ENCODE measurements at regions not wholly inside any gene's neighbourhood (a gene's known extent, or its start where the extent isn't known, plus 50 kb on each side); places are given as distances from the start of the nearest gene placed in this dataset.

DNA sequence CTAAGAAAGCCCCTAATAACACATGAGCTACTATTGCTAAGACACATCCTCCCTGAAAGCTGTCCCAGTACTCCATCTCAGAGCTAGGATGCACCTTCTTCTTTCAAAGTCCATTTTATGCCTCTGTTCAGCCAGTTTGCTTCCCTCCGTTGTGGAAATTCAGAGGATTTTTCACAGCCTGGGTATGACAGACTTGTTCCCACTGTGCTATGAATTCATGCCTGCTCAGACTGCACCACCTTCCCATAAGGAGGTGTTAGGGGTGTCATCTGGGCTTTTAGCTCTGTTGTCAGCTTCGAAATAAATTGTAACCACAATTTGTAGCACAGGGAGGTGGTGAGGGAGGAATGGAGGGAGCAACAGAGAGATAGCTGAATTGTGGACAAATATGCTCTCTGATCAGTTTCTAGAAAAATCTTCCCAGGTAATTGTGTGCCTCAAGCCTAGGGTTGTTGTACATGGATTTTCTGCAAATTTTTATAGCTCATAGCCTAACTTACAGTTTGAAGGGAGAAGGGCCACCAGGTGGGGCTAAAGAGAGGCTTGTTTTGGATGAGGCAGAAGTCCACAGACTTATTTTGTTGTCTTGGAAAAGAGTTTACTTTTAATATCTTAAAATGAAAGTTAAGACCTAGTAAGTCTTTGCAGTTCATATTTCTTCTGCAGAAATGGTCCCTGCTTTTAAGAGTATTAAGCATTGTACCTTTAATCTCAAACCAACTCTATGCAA is 462.0 kb downstream of the PDCD6IP start:
- peak; percentile 25 for DNase-seq

- DNase-seq = no peak
Observed at GRCh38 chr3:34261001-34261385, 462.6 kb downstream of the PDCD6IP start.

- DNase-seq = no peak
Observed at GRCh38 chr3:34263101-34263621, 464.7 kb downstream of the PDCD6IP start.

- DNase-seq = no peak
Observed at GRCh38 chr3:34264337-34265041, 466.1 kb downstream of the PDCD6IP start.

DNA sequence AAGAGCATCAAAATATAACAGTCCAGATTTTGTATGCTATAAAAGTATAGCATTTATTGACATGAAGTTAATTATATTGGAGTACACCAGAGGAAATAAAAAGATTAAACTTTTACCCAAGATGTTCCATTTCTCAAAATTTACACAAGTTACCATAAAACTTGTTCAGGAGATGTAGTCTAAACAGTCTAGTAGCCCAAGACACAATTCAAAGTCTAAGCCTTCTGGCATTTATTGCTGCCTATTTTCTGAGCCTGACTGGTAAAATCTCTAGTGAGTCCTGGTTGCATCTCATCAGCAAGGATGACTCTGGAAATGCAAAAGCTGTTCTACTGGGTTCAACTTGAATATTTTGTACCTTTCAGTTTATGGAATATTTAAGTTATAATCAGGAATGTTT is 468.7 kb downstream of the PDCD6IP start:
- no peak for DNase-seq

DNA sequence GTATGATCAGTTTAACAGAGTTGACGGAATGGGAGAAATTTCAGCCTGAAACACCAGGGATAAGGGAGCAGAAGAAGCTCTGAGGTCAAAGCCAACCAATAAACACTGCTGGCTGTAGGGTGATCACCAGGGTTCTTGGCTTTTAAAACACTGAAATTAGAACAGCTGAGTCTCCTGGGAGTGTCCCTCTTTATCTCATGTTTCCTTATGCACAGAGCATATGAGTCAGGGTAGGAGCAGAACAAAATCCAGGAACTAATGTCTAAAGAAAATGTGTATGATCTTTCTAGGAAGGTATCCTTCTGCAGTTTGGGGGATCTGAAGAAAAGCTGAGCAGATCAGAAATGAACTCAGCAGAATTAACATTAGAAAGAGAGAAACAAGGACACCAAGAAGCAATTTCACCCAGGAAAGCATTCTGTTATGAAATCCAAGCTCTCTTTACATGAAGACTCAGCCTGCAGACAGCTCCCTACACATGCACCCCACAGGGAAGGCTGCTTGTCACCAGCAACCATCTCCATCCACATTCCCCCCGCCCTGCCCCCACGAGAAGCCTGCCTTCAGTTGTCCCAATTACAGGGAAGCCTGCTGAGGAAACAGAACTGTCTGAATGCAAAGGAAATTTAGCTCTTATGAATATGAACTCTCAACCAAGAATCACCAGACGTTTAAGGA is 469.7 kb downstream of the PDCD6IP start:
- no peak for DNase-seq

DNA sequence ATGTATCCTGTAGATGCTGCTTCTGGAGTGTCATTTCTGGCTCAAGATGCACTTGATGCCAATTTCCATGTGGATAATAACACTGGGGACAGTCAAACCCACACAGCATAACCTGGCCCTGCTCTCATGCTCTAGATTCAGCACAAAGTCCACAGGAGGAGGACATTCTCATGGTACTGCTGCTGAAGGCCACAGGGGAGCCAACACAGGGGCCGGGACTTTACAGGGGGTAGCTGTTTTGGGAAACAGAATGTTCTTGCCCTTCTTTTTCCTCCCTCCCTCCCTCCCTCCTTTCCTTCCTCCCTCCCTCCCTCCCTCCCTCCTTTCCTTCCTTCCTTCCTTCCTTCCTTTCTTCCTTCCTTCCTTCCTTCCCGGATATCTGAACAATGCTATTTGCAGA is 477.4 kb downstream of the PDCD6IP start:
- no peak for DNase-seq

DNA sequence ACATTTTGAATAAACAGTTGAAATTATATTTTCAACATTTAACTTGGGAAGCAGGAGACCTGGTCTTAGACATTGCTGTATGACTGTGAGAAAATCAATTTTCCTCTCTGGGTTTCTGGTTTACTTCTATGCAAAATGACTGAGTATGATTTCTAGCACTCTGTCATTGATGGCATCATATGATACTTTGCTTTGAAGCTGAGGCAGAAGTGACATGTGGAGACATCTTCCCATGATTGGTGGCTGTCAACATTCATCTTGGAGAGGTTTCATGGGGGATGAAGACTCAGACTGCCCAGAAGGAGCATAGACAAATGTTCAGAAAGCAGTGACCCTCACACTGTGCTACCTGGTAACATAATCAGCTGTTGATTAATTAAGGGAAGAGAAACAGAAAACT is 477.9 kb downstream of the PDCD6IP start:
- DNase-seq = no peak

GRCh38 chr3:34277110-34277509 is 478.7 kb downstream of the PDCD6IP start:
- DNase-seq = no peak

DNA sequence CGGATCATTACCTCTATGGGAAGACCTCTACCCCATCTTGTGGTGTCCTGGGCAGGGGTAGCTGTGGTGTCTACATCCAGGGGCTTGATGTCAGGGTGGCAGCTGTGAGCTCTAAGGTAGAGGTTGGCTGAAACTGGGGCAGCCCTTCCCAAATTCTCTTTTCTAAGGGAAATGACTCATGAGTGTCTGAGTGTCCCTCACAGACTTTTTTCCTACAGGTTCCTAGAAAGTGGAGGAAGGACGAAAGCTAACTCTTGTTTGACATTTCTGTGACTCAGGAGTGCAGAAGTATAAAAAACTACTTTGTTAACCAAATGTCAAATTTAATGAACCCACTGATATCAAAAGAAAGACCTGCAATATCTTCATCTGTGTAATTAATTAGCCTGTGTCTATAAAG is 481.5 kb downstream of the PDCD6IP start:
- DNase-seq = no peak

GRCh38 chr3:34283751-34284150 is 485.3 kb downstream of the PDCD6IP start:
- no peak for DNase-seq

DNA sequence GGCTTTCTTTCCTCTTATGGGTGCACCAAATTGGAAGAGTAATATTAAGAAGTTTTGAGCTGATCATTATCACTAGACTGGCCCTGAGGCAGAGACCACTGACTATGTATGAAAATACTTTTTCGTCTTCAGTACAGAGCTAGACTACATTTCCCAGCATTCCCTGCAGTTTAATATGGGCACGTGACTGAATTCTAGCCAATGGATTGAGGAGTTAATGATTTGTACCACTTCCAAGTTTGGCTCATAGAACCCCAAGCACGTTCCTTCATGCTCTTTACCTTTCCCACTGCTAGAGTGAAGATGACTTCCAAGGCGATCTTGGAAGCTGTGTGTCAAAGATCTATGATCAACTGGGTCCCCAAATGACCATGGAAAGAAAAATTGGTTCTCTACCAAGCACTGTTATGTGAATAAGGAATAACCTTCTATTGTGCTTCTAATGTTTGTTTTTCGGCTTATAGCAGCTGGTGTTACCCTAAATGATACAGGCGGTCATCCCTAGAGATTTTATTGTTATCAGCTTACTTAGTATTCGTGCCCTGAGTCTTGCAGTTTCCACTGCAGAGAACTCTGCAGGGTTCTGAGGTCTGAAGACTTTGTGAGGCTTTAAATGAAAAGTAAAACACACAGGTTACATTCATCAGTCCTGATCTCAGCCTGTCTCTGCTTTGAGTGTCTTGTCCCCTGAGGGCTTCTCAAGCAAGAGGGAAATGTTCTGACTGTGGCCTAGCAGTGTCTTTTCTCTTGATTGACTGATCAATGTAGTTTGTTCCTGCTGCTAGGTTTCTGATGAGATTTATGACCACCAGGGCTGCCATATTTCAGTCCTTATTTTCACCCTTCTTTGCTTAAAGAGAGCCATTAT is 486.8 kb downstream of the PDCD6IP start:
- no peak for DNase-seq

GRCh38 chr3:34285827-34286188 is 487.4 kb downstream of the PDCD6IP start:
- DNase-seq = no peak

DNA sequence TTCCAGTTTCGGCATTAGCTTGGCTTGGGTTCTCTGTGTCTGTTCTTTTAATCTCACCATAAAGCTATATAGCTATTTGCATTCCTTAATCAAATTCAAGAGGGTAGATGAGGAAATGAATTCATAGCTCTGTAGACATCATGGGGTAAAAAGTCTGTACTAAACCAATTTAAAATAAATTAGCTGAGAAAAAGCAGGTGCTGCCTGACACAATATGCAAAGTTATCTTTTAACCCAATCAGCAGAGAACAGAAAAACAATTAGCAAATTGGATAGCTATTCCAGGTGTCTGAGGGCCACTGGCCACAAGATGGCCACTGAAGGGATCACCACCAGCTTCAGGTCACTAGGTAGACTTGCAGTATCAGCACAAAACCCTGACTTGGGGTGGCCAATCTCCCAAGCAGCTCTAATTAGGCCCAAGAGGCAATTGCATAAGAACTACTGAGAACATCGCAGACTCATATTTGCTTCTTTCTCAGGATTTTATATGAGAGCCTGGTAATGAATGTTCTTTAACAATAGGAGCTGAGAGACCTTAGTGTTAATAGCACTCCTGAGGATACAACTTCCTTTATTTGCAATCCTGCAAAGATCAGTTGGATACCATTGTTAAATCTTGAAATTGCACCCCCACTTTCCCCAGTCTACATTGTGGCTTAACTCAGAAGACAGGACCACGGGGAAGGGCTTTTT is 494.3 kb downstream of the PDCD6IP start:
- no peak for DNase-seq

DNA sequence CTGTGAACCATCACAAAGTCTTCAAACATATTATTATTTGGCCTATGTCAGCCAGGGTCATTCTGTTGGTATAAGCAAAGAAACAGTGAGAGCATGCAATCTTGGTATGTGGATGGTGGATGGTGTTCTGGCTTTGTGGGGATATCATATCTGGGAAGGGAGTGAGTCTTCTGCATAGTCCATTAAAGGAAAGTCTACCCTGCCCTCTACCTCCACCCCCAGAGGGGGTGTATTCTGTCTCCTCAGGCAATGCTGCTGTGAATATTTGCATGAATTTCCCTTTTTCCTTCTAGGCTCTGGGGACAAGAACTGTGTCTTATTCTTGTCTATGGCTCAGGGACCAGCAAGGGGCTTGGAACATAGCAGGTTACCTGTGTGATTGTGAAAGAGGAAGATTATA is 495.8 kb downstream of the PDCD6IP start:
- no peak for DNase-seq

GRCh38 chr3:34296796-34297195 is 498.4 kb downstream of the PDCD6IP start:
- no peak for DNase-seq

- no peak for DNase-seq
Observed at GRCh38 chr3:34298653-34299052, 500.2 kb downstream of the PDCD6IP start.

DNA sequence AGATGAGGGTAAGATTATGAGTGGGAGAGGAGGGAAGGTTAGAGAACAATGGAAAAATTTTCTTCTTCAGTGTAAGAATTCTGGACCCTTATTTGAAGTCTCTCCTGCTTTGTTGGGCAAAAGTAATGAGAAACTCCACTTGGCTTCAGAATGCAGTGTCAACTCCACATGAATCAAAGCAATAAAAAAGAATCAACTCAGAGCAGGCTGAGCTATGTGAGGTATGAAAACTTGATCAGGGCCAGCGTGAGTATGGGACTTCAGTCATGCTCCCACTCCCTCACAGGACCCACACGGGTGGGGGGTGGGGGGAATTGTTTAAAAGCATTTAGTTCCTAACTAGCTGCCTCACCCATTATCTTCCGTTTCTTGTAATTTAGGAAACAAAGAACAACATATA is 502.2 kb downstream of the PDCD6IP start:
- DNase-seq = no peak

DNA sequence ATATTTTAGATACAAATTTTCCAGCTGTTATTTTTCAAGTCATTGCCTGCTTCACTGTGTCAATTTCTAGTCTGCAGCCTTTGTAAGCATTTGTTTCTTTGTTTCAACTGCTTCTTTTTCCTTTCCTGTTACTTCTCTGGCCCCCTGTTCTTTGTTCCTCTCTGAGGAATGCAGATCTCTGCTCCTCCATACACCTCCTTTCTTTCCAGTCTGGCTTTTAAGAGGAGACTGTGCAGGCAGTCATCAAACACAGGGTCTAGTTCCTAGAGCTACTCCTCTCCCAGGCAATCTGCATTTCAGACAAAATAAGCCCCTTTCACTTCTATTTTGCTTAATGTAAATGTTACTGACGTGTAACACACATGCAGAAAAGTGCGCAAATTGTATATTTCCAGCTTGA is 502.9 kb downstream of the PDCD6IP start:
- no peak for DNase-seq

DNA sequence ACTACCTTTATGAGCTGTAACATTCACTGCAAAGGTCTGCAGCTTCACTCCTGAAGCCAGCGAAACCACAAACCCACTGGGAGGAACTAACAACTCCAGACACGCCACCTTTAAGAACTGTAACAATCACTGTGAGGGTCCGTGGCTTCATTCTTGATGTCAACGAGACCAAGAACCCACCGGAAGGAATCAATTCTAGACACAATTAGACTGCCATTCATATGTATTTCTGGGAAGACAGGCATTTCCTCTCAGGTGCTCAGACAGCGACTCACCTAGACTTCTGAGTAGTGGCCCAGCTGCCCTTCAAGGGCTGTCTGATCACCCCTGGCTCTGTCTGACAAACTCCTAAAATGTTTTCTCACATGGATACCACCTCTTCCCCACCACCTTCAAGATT is 506.8 kb downstream of the PDCD6IP start:
- DNase-seq = no peak

DNA sequence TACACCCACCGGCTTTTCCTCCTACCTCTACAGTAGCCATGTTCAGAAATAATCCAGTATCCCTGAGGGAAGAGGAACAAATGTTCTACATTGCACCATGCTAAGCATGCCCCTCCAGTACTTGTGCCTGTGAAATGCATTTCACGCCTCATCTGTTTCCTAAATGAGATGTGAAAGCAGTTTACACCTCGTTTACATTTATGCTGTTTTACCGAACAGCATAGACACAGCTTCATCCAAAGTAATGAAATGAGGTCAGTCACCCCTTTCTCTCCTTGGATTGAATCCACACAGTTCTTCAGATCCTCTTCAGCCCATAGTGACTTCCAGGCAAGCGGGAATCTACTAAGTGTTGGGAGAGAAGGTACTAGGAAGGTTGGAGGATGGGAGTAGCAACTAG is 514.3 kb downstream of the PDCD6IP start:
- no peak for DNase-seq

GRCh38 chr3:34319881-34320280 is 521.5 kb downstream of the PDCD6IP start:
- no peak for DNase-seq
